WTC11 (cell line): ENCODE measurements at regions not wholly inside any gene's neighbourhood (a gene's known extent, or its start where the extent isn't known, plus 50 kb on each side); places are given as distances from the start of the nearest gene placed in this dataset.

ENCODE experiments used
- ATAC-seq: fragments of 200-7000 bp; cut with Tn5 transposase; 2 replicates; pipeline ENCODE4 v1.10.0; 2021; ENCODE audit warnings: mild to moderate bottlenecking, moderate library complexity
- CTCF ChIA-PET: fragments of 300-600 bp; sonication (Branson Sonifier 250); formaldehyde crosslinking; loops from one replicate; lab custom pipeline; 2021; ENCODE audit warnings: antibody characterized with exemption; lab: Charles Lee
- POLR2A ChIA-PET: fragments of 350-600 bp; sonication (Branson Sonifier 250); formaldehyde crosslinking; loops from one replicate; lab custom pipeline; 2021; ENCODE audit warnings: antibody characterized with exemption; lab: Charles Lee
- DNase-seq: peaks from one replicate; pipeline ENCODE4 v3.0.0; 2021; ENCODE audit warnings: low spot score
- H3K27ac Mint-ChIP-seq: 2 replicates; pipeline ENCODE4 v1.8.0; 2021; ENCODE audit warnings: mixed read lengths
- H3K27me3 Mint-ChIP-seq: 2 replicates; pipeline ENCODE4 v1.8.0; 2021; ENCODE audit warnings: low read depth, mild to moderate bottlenecking, moderate library complexity, mixed read lengths
- H3K36me3 Mint-ChIP-seq: 2 replicates; pipeline ENCODE4 v1.8.0; 2021; ENCODE audit warnings: mixed read lengths
- H3K4me1 Mint-ChIP-seq: 2 replicates; pipeline ENCODE4 v1.8.0; 2022; ENCODE audit warnings: mixed read lengths
- H3K4me3 Mint-ChIP-seq: 2 replicates; pipeline ENCODE4 v1.8.0; 2021; ENCODE audit warnings: mild to moderate bottlenecking, moderate library complexity, mixed read lengths
- H3K9me3 Mint-ChIP-seq: 2 replicates; pipeline ENCODE4 v1.8.0; 2021; ENCODE audit warnings: mixed read lengths
- E2F4 ChIP-seq: sonication (generic); formaldehyde crosslinking; IDR thresholded peaks from 2 replicates; pipeline ENCODE4 v1.8.1; 2022; ENCODE audit warnings: low read depth, mild to moderate bottlenecking, moderate library complexity, missing genetic modification reagents, borderline replicate concordance
- ESRRA ChIP-seq: sonication (generic); formaldehyde crosslinking; IDR thresholded peaks from 2 replicates; pipeline ENCODE4 v1.8.1; 2022; ENCODE audit warnings: mild to moderate bottlenecking, missing genetic modification reagents, borderline replicate concordance
- FOXP1 ChIP-seq: sonication (generic); formaldehyde crosslinking; IDR thresholded peaks from 2 replicates; pipeline ENCODE4 v1.8.0; 2022; ENCODE audit warnings: missing genetic modification reagents, mild to moderate bottlenecking, moderate library complexity, borderline replicate concordance
- FOXP4 ChIP-seq: sonication (generic); formaldehyde crosslinking; IDR thresholded peaks from 2 replicates; pipeline ENCODE4 v1.8.0; 2022; ENCODE audit warnings: mild to moderate bottlenecking, missing genetic modification reagents
- GABPB1 ChIP-seq: sonication (generic); formaldehyde crosslinking; IDR thresholded peaks from 2 replicates; pipeline ENCODE4 v1.8.1; 2023; ENCODE audit warnings: mild to moderate bottlenecking, missing genetic modification reagents
- JAZF1 ChIP-seq: fragments of 250-450 bp; sonication (Bioruptor Pico); IDR thresholded peaks from 2 replicates; pipeline ENCODE4 v1.9.0; 2021; ENCODE audit warnings: moderate library complexity, mild to moderate bottlenecking, inconsistent platforms
- JUN ChIP-seq: sonication (generic); formaldehyde crosslinking; IDR thresholded peaks from 2 replicates; pipeline ENCODE4 v1.8.0; 2023; ENCODE audit warnings: mild to moderate bottlenecking, missing genetic modification reagents
- NFYB ChIP-seq: sonication (generic); formaldehyde crosslinking; conservative IDR thresholded peaks from 2 replicates; pipeline ENCODE4 v1.8.0; 2022; ENCODE audit warnings: low read depth, missing genetic modification reagents
- PRRX2 ChIP-seq: fragments of 250-450 bp; sonication (Bioruptor Pico); IDR thresholded peaks from 2 replicates; pipeline ENCODE4 v1.8.0; 2021; ENCODE audit warnings: mild to moderate bottlenecking
- RELA ChIP-seq: sonication (generic); formaldehyde crosslinking; IDR thresholded peaks from 2 replicates; pipeline ENCODE4 v1.8.1; 2022; ENCODE audit warnings: missing genetic modification reagents, mild to moderate bottlenecking, borderline replicate concordance
- TP53 ChIP-seq: sonication (generic); formaldehyde crosslinking; IDR thresholded peaks from 2 replicates; pipeline ENCODE4 v1.8.1; 2023; ENCODE audit warnings: mild to moderate bottlenecking, missing genetic modification reagents
- ZNF232 ChIP-seq: sonication (generic); formaldehyde crosslinking; IDR thresholded peaks from 2 replicates; pipeline ENCODE4 v1.8.0; 2022; ENCODE audit warnings: mild to moderate bottlenecking, missing genetic modification reagents
- ZNF317 ChIP-seq: sonication (generic); formaldehyde crosslinking; IDR thresholded peaks from 2 replicates; pipeline ENCODE4 v1.8.1; 2023; ENCODE audit warnings: low read depth, mild to moderate bottlenecking, moderate library complexity, missing genetic modification reagents, borderline replicate concordance
- ZSCAN18 ChIP-seq: fragments of 250-450 bp; sonication (Bioruptor Pico); IDR thresholded peaks from 2 replicates; pipeline ENCODE4 v2.1.2; 2022; ENCODE audit warnings: mild to moderate bottlenecking, moderate library complexity
- TF ChIP-seq, protein P1 (sequence below): sonication (generic); formaldehyde crosslinking; IDR thresholded peaks from 2 replicates; pipeline ENCODE4 v1.8.0; 2022; ENCODE audit warnings: mild to moderate bottlenecking, missing genetic modification reagents
- TF ChIP-seq, protein P2 (sequence below): sonication (generic); formaldehyde crosslinking; IDR thresholded peaks from 2 replicates; pipeline ENCODE4 v1.8.1; 2022; ENCODE audit warnings: mild to moderate bottlenecking, moderate library complexity, missing genetic modification reagents
- TF ChIP-seq, protein P3 (sequence below): sonication (generic); formaldehyde crosslinking; conservative IDR thresholded peaks from 2 replicates; pipeline ENCODE4 v1.8.1; 2022; ENCODE audit warnings: mild to moderate bottlenecking, missing genetic modification reagents
- TF ChIP-seq, protein P4 (sequence below): sonication (generic); formaldehyde crosslinking; IDR thresholded peaks from 2 replicates; pipeline ENCODE4 v1.8.1; 2022; ENCODE audit warnings: missing genetic modification reagents, borderline replicate concordance

DNA sequence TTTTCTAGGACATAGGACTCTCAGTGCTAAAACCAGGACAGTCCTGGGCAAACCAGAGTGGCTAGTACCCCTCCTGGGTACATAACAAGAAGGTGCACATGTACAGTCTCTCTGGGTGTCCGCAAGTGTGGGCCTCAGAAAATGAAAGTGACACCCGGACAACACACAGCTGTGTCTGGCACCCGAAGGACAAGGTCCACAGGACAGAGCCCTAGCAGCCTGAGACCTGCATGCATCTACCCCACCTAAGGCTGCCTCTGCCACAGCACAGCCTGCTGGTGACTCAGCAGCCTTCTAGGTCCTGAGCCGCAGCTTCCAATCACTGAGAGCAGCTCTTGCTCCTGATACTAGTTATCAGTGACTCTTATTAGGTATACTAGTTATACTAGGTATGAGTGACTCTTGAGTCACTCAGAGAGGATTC, 784.1 kb upstream of the TBX3 start:
- Mint-ChIP-seq H3K27ac (no peak overlapping the region), H3K27me3 (no peaks in the 10 kb centered on the region; the same call in 1 of the 2 replicates)
- ATAC-seq = peak; percentile 93

DNA sequence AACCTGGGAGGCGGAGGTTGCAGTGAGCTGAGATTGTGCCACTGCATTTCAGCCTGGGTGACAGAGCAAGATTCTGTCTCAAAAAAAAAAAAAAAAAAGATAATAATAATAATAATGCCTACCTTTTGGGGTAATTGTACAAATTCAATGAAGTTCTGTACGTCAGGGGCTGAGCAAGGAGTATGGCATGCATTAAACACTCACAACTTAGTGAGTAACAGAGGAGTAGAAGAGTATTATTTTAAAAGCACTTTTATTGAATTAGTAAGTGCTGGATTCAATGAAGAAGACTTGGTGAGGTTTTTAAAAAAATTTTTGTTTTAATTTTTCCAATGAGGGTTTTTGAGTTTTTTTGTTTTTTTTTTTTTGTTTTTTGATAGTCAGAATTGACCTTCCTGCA, 783.6 kb upstream of the TBX3 start:
- peaks cover 20% of the 10 kb centered on the region for H3K4me1 Mint-ChIP-seq
- H3K9me3 Mint-ChIP-seq = peaks cover 6% of the 10 kb centered on the region
- H3K27me3 Mint-ChIP-seq = no peaks in the 10 kb centered on the region; the same call in 1 of the 2 replicates
- TF ChIP-seq NFYB (CRISPR knock-in tag) = no peak
- no peak for TF ChIP-seq JAZF1
- TF ChIP-seq TP53 = no peak
- TF ChIP-seq JUN (CRISPR knock-in tag) = no peak
- no peak for TF ChIP-seq E2F4 (CRISPR knock-in tag)
- TF ChIP-seq, protein P1, sequence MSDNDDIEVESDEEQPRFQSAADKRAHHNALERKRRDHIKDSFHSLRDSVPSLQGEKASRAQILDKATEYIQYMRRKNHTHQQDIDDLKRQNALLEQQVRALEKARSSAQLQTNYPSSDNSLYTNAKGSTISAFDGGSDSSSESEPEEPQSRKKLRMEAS (CRISPR knock-in tag) = no peak
- TF ChIP-seq FOXP4 (CRISPR knock-in tag) = no peak
- TF ChIP-seq ESRRA (CRISPR knock-in tag) = no peak
- TF ChIP-seq, protein P2, sequence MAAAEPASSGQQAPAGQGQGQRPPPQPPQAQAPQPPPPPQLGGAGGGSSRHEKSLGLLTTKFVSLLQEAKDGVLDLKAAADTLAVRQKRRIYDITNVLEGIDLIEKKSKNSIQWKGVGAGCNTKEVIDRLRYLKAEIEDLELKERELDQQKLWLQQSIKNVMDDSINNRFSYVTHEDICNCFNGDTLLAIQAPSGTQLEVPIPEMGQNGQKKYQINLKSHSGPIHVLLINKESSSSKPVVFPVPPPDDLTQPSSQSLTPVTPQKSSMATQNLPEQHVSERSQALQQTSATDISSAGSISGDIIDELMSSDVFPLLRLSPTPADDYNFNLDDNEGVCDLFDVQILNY (CRISPR knock-in tag) = no peak
- TF ChIP-seq RELA (CRISPR knock-in tag) = no peak
- TF ChIP-seq PRRX2 (CRISPR knock-in tag) = no peak
- TF ChIP-seq GABPB1 (CRISPR knock-in tag) = no peak
- TF ChIP-seq, protein P3, sequence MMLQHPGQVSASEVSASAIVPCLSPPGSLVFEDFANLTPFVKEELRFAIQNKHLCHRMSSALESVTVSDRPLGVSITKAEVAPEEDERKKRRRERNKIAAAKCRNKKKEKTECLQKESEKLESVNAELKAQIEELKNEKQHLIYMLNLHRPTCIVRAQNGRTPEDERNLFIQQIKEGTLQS (CRISPR knock-in tag) = no peak
- H3K27ac Mint-ChIP-seq = no peak overlapping the region
- DNase-seq (no peak), ATAC-seq (no peak)
- H3K36me3 Mint-ChIP-seq = no peaks in the 10 kb centered on the region
- H3K4me3 Mint-ChIP-seq = no peak overlapping the region
- CTCF ChIA-PET = interaction anchor here (0.7 to 3.0 kb wide), 3 partner anchors 10 to 281 kb away, joined by 3 to 15 read pairs (median 4); no protein-coding TSS in a partner anchor
- POLR2A ChIA-PET = no interaction called here

More for the DNA sequence above, 784.1 kb upstream of the TBX3 start:
- Mint-ChIP-seq H3K9me3 (peaks cover 6% of the 10 kb centered on the region), H3K4me1 (peaks cover 20% of the 10 kb centered on the region), H3K4me3 (no peak overlapping the region), H3K36me3 (no peaks in the 10 kb centered on the region)
- ChIA-PET POLR2A (no interaction called here), CTCF (interaction anchor here (1.1 to 3.0 kb wide), 3 partner anchors 11 to 280 kb away, joined by 4 to 15 read pairs (median 4); no protein-coding TSS in a partner anchor)
- peak; percentile 26 for DNase-seq
- TF ChIP-seq ZNF317 (CRISPR knock-in tag) (peak; percentile 79; the same call in 1 of the 2 replicates), FOXP1 (CRISPR knock-in tag) (no peak)
- TF ChIP-seq, all 79 proteins: peak for 1

DNA sequence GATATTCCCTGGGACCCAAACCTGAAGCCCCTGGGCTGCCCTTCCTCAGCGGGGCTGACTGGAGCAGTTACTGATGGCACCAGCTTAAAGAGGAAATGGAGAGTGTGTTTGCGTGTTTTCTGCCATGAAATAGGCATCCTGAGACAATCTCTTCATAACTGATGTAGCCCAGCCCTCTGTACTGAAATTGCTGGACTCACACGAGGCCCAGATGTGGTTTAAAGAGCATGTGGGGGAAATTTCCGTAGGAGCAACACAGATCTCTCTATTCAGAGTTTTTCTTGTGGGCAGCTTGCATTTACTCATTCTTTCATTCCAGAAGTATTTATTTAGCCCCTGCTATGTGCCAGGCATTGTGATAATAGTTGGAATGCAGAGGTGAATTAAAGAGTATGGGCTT, 782.1 kb upstream of the TBX3 start:
- Mint-ChIP-seq H3K27ac (no peak overlapping the region), H3K36me3 (peaks cover 4% of the 10 kb centered on the region; the same call in 1 of the 2 replicates), H3K4me1 (peaks cover 20% of the 10 kb centered on the region), H3K27me3 (no peaks in the 10 kb centered on the region; the same call in 1 of the 2 replicates), H3K4me3 (no peak overlapping the region), H3K9me3 (peaks cover 12% of the 10 kb centered on the region)
- ChIA-PET CTCF (no interaction called here), POLR2A (no interaction called here)
- DNase-seq (no peak), ATAC-seq (no peak)
- TF ChIP-seq ZSCAN18 = no peak
- TF ChIP-seq NFYB (CRISPR knock-in tag) = no peak
- TF ChIP-seq, protein P4, sequence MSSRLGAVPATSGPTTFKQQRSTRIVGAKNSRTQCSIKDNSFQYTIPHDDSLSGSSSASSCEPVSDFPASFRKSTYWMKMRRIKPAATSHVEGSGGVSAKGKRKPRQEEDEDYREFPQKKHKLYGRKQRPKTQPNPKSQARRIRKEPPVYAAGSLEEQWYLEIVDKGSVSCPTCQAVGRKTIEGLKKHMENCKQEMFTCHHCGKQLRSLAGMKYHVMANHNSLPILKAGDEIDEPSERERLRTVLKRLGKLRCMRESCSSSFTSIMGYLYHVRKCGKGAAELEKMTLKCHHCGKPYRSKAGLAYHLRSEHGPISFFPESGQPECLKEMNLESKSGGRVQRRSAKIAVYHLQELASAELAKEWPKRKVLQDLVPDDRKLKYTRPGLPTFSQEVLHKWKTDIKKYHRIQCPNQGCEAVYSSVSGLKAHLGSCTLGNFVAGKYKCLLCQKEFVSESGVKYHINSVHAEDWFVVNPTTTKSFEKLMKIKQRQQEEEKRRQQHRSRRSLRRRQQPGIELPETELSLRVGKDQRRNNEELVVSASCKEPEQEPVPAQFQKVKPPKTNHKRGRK (CRISPR knock-in tag) = no peak
- no peak for TF ChIP-seq FOXP4 (CRISPR knock-in tag)
- TF ChIP-seq ZNF232 = no peak
- no peak for TF ChIP-seq ZNF317 (CRISPR knock-in tag)
- TF ChIP-seq E2F4 (CRISPR knock-in tag) = no peak
